ENCODE measurements at regions not wholly inside any gene's neighbourhood (a gene's known extent, or its start where the extent isn't known, plus 50 kb on each side); places are given as distances from the start of the nearest gene placed in this dataset.

DNA sequence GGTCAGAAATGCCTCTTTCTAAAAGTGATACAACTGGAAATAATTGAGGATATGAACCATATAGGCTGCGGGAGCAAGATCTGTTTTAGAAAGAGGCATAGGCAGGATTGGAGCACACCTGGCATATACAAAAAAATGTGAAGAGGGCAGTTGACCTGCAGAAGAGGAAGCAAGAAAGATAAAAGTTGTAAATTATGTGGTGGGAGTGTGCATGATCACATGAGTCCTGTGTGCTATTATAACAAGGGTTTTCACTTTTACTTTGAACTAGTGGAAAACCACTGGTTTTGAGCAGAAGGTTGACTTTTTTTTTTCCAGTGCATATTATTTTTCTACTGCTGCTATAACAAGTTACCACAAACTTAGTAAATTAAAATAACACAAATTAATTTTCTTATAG, 489.3 kb downstream of the ANXA1 start:
- H3K27me3 Mint-ChIP-seq (ENCODE audit: low read depth): no peaks in the 10 kb centered on the region
- no peak overlapping the region for H3K4me3 Mint-ChIP-seq
- H3K9me3 Mint-ChIP-seq: peaks cover 6% of the 10 kb centered on the region
- H3K4me1 Mint-ChIP-seq: no peaks in the 10 kb centered on the region
- no peak for DNase-seq (ENCODE audit: low read depth, low spot score)
- H3K36me3 Mint-ChIP-seq (ENCODE audit: low read depth): no peaks in the 10 kb centered on the region
- no peak overlapping the region for H3K27ac Mint-ChIP-seq (ENCODE audit: unreplicated experiment)
- TF ChIP-seq, protein P1, sequence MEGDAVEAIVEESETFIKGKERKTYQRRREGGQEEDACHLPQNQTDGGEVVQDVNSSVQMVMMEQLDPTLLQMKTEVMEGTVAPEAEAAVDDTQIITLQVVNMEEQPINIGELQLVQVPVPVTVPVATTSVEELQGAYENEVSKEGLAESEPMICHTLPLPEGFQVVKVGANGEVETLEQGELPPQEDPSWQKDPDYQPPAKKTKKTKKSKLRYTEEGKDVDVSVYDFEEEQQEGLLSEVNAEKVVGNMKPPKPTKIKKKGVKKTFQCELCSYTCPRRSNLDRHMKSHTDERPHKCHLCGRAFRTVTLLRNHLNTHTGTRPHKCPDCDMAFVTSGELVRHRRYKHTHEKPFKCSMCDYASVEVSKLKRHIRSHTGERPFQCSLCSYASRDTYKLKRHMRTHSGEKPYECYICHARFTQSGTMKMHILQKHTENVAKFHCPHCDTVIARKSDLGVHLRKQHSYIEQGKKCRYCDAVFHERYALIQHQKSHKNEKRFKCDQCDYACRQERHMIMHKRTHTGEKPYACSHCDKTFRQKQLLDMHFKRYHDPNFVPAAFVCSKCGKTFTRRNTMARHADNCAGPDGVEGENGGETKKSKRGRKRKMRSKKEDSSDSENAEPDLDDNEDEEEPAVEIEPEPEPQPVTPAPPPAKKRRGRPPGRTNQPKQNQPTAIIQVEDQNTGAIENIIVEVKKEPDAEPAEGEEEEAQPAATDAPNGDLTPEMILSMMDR (conservative IDR thresholded peaks at IDR 0.05): no peak

DNA sequence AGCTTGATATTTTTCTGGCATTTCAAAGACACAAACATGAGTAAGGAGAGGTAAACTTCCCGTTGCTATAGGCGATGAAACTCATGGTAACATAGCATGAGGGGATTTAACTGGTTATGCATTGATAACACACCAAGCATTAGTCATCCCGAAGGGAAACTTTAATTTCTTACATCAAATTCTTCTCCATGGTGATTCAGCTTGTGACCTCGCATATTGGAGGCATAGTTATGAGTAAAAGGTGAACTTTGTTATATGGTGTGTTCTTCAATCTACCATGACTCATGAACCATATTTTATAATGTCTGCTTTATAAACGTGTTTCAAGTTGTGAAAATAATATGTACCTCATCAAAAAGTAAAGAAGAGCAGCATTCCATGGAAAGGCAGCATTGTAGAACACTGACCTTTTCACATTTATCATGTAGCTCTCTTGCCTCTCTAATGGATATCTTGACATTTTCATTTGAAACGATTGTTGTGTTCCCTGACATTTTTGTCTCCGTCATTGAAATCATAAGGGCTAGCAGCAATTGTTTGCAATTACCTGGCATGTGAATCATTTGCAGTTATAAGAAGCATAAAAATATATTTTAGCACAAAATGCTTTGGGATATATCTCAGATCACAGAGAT, 491.8 kb downstream of the ANXA1 start:
- no peak overlapping the region for H3K27ac Mint-ChIP-seq (ENCODE audit: unreplicated experiment)
- no peak overlapping the region for H3K4me3 Mint-ChIP-seq
- TF ChIP-seq, protein P1 (conservative IDR thresholded peaks at IDR 0.05): no peak

DNA sequence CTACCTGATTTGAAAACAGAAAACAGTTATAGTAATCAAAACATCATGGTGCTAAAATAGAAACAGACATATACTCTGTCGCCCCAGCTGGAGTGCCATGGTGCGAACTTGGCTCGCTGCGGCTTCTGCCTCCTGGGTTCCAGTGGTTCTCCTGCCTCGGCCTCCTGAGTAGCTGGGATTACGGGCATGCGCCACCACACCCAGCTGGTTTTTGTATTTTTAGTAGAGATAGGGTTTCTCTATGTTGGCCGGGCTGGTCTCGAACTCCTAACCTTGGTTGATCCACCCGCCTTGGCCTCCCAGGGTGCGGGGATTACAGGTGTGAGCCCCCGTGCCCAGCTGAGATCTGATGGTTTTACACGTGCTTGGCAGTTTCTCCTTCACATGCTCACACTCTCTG, 495.9 kb downstream of the ANXA1 start:
- TF ChIP-seq, protein P1 (conservative IDR thresholded peaks at IDR 0.05): no peak
- Mint-ChIP-seq H3K27me3 (ENCODE audit: low read depth) (no peaks in the 10 kb centered on the region), H3K4me3 (no peak overlapping the region), H3K4me1 (no peaks in the 10 kb centered on the region), H3K9me3 (peaks cover 2% of the 10 kb centered on the region), H3K36me3 (ENCODE audit: low read depth) (no peaks in the 10 kb centered on the region), H3K27ac (ENCODE audit: unreplicated experiment) (no peak overlapping the region)
- no peak for DNase-seq (ENCODE audit: low read depth, low spot score)

More for the DNA sequence above, 491.8 kb downstream of the ANXA1 start:
- Mint-ChIP-seq H3K4me1 (no peaks in the 10 kb centered on the region), H3K36me3 (ENCODE audit: low read depth) (no peaks in the 10 kb centered on the region), H3K9me3 (no peaks in the 10 kb centered on the region), H3K27me3 (ENCODE audit: low read depth) (no peaks in the 10 kb centered on the region)
- no peak for DNase-seq (ENCODE audit: low read depth, low spot score)

DNA sequence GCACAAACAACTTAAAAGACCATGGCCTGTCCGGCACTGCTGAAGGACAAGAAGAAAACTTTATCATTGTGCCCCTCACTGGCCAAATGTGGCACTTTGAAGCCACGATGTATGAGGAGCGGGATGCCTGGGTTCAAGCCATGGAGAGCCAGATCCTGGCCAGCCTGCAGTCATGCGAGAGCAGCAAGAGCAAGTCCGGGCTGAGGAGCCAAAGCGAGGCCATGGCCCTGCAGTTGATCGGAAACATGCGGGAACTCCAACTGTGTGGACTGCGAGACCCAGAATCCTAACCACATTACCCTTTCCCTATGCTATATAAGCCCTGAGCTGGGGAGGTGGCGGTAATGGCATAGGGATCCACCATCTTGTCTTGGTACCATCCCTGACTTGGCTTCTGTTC, 497.9 kb downstream of the ANXA1 start:
- TF ChIP-seq, protein P1 (conservative IDR thresholded peaks at IDR 0.05): no peak
- Mint-ChIP-seq H3K4me3 (no peak overlapping the region), H3K36me3 (ENCODE audit: low read depth) (no peaks in the 10 kb centered on the region), H3K9me3 (peaks cover 2% of the 10 kb centered on the region), H3K4me1 (no peaks in the 10 kb centered on the region), H3K27ac (ENCODE audit: unreplicated experiment) (no peak overlapping the region), H3K27me3 (ENCODE audit: low read depth) (no peaks in the 10 kb centered on the region)
- no peak for DNase-seq (ENCODE audit: low read depth, low spot score)

DNA sequence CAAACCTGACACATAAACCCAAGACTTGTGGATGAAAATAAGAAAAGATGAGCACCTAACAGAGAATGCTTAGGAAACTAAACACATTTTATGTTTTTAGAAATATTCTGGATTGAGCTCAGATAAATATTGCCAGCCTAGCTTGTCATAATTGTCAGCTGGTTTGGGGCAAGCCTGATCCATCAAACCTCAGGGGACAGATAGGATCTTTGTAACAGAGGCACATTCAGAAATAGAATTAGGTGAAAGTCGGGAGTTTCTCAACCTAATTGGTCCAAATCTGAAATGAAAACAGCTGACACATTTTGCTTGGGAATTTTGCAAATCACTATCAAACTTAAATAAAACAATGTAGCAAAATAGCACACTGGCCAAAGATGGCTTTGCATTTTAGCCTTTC, 503.7 kb downstream of the ANXA1 start:
- no peaks in the 10 kb centered on the region for H3K9me3 Mint-ChIP-seq
- peaks cover 4% of the 10 kb centered on the region for H3K4me1 Mint-ChIP-seq
- H3K4me3 Mint-ChIP-seq: no peak overlapping the region
- no peaks in the 10 kb centered on the region for H3K27me3 Mint-ChIP-seq (ENCODE audit: low read depth)
- H3K36me3 Mint-ChIP-seq (ENCODE audit: low read depth): no peaks in the 10 kb centered on the region
- no peak for DNase-seq (ENCODE audit: low read depth, low spot score)
- no peak overlapping the region for H3K27ac Mint-ChIP-seq (ENCODE audit: unreplicated experiment)
- TF ChIP-seq, protein P1 (conservative IDR thresholded peaks at IDR 0.05): no peak

Data from neural crest cell (in vitro differentiated cells).